GM12878 (cell line): ENCODE measurements at regions not wholly inside any gene's neighbourhood (a gene's known extent, or its start where the extent isn't known, plus 50 kb on each side); places are given as distances from the start of the nearest gene placed in this dataset.
A peak's percentile ranks its signal among the peaks of the same experiment; 100 is the strongest.
"Not testable (repeated sequence)": the region's sequence is repeated elsewhere in the genome, so short reads cannot be mapped to it uniquely, and the experiment has no call there.

Experiments used
- ATAC-seq: fragments of 200-7000 bp; cut with Tn5 transposase; 3 replicates; pipeline ENCODE4 v1.9.1; 2020; ENCODE audit warnings: mild to moderate bottlenecking, moderate library complexity
- BruUV-seq: library from RNA; stranded (reverse); fragments of 400-500 nt; replicated peaks from 2 replicates; lab custom pipeline; 2021; lab: Mats Ljungman, UMichigan
- CTCF ChIA-PET: fragments of 300-600 bp; sonication (Branson Sonifier 250); formaldehyde crosslinking; extraction: SDS; loops from one replicate; lab custom pipeline; 2021; ENCODE audit warnings: inconsistent platforms; lab: Yijun Ruan, JAX
- POLR2A ChIA-PET: fragments of 350-600 bp; formaldehyde crosslinking; extraction: SDS; loops from one replicate; lab custom pipeline; 2021; ENCODE audit warnings: inconsistent platforms; lab: Charles Lee
- RAD21 ChIA-PET: fragments of 300-600 bp; sonication (Branson Sonifier 250); formaldehyde crosslinking; loops from one replicate; lab custom pipeline; 2023; ENCODE audit warnings: antibody characterized with exemption; ENCODE audit not compliant: unreplicated experiment; lab: Charles Lee
- SMC1A ChIA-PET: fragments of 300-600 bp; sonication (Branson Sonifier 250); formaldehyde crosslinking; loops from one replicate; lab custom pipeline; 2023; ENCODE audit not compliant: unreplicated experiment, uncharacterized antibody; lab: Charles Lee
- DNase-seq: peaks from one replicate; pipeline ENCODE4 v3.0.0-alpha.2; 2011; ENCODE audit warnings: low read depth, low spot score
- FAIRE-seq: peaks from 3 replicates; lab custom pipeline; 2011; peaks lifted over from hg19 to GRCh38; lab: Jason Lieb, UNC
- H2AFZ ChIP-seq: 2 replicates; pipeline ENCODE4 v1.6.0; 2011; ENCODE audit warnings: low read depth, low read length, control low read depth; ENCODE audit not compliant: control insufficient read depth
- H3K27ac ChIP-seq: 2 replicates; pipeline ENCODE4 v1.5.1; 2011; ENCODE audit warnings: control low read depth; ENCODE audit not compliant: control insufficient read depth, insufficient read depth
- H3K27me3 ChIP-seq, 2 experiments: replicated peaks in 1 of 2; 2 replicates each; pipeline versions ENCODE4 v1.6.0 to v1.6.1; 2011; ENCODE audit warnings: low read length in 1 of 2; ENCODE audit not compliant: control insufficient read depth in 2 of 2, insufficient read depth in 2 of 2
- H3K36me3 ChIP-seq, 2 experiments: 2 replicates each; pipeline ENCODE4 v1.5.1; 2011; ENCODE audit warnings: low read length in 1 of 2; ENCODE audit not compliant: control insufficient read depth in 2 of 2, insufficient read depth in 2 of 2
- H3K4me1 ChIP-seq: 2 replicates; pipeline ENCODE4 v1.6.1; 2011; ENCODE audit warnings: mild to moderate bottlenecking, low read length, moderate library complexity, mixed read lengths; ENCODE audit not compliant: control insufficient read depth, insufficient read depth
- H3K4me2 ChIP-seq: 2 replicates; pipeline ENCODE4 v1.6.0; 2011; ENCODE audit warnings: control low read depth; ENCODE audit not compliant: control insufficient read depth, insufficient read depth
- H3K4me3 ChIP-seq: fragments of 200-600 bp; sonication (generic); 2 replicates; pipeline ENCODE4 v1.5.1; 2016
- H3K79me2 ChIP-seq: 2 replicates; pipeline ENCODE4 v1.6.0; 2011; ENCODE audit warnings: low read length; ENCODE audit not compliant: control insufficient read depth, insufficient read depth
- H3K9ac ChIP-seq: 2 replicates; pipeline ENCODE4 v1.8.0; 2011; ENCODE audit warnings: low read length, control low read depth, mixed read lengths; ENCODE audit not compliant: control insufficient read depth, insufficient read depth
- H3K9me3 ChIP-seq: replicated peaks from 3 replicates; pipeline ENCODE4 v1.5.1; 2011; ENCODE audit warnings: mild to moderate bottlenecking, low read length; ENCODE audit not compliant: control insufficient read depth, insufficient read depth
- H4K20me1 ChIP-seq: 2 replicates; pipeline ENCODE4 v1.6.0; 2011; ENCODE audit not compliant: control insufficient read depth, insufficient read depth
- CEBPB ChIP-seq, 2 experiments: fragments of 150-350 bp in 1 of 2; IDR thresholded peaks; 2 replicates each; pipeline ENCODE4 v1.6.1; 2012 to 2014; ENCODE audit warnings: low read depth in 2 of 2, low read length in 2 of 2, borderline replicate concordance in 1 of 2, inconsistent platforms in 1 of 2
- CTCF ChIP-seq, 3 experiments: IDR thresholded peaks in 2 of 3; conservative IDR thresholded peaks in 1 of 3; 2 replicates each; pipeline ENCODE4 v1.5.1; 2011; ENCODE audit warnings: low read depth in 3 of 3, low read length in 3 of 3, mild to moderate bottlenecking in 3 of 3, control low read depth in 2 of 3, moderate library complexity in 2 of 3, inconsistent platforms in 1 of 3, mixed read lengths in 1 of 3; ENCODE audit not compliant: control insufficient read depth in 2 of 3, insufficient read depth in 1 of 3; ENCODE audit errors: extremely low read depth in 1 of 3
- EED ChIP-seq: sonication (generic); IDR thresholded peaks from 2 replicates; pipeline ENCODE4 v1.6.1; 2016; ENCODE audit warnings: antibody characterized with exemption, low read depth
- IKZF2 ChIP-seq, 2 experiments: fragments of 450-650 bp; IDR thresholded peaks; 2 replicates each; pipeline ENCODE4 v1.6.1; 2017; ENCODE audit warnings: mild to moderate bottlenecking in 2 of 2, moderate library complexity in 2 of 2
- NR2F1 ChIP-seq: fragments of 450-650 bp; conservative IDR thresholded peaks from 2 replicates; pipeline ENCODE4 v1.6.1; 2017; ENCODE audit warnings: mild to moderate bottlenecking
- RAD21 ChIP-seq: IDR thresholded peaks from 2 replicates; pipeline ENCODE4 v1.6.1; 2011; ENCODE audit warnings: mild to moderate bottlenecking, low read depth, low read length, moderate library complexity; ENCODE audit not compliant: insufficient read depth
- SMC3 ChIP-seq: IDR thresholded peaks from 2 replicates; pipeline ENCODE4 v1.6.1; 2011; ENCODE audit warnings: low read length, improper control_type of control experiment, borderline replicate concordance
- SPI1 ChIP-seq: IDR thresholded peaks from 2 replicates; pipeline ENCODE4 v1.6.1; 2011; ENCODE audit warnings: low read depth, mild to moderate bottlenecking, low read length, moderate library complexity, borderline replicate concordance; ENCODE audit not compliant: insufficient read depth
- ZBED1 ChIP-seq: IDR thresholded peaks from 2 replicates; pipeline ENCODE4 v1.6.1; 2016; ENCODE audit warnings: borderline replicate concordance
- WGBS: methylation state at CpG from one replicate; pipeline ENCODE4 v1.1.6; 2016; ENCODE audit warnings: low lambda C conversion rate; ENCODE audit not compliant: insufficient replicate concordance, insufficient coverage; ENCODE audit errors: missing lambda C conversion rate; 5-methylcytosine and 5-hydroxymethylcytosine counted together
- in situ Hi-C: fragments of 300-500 bp; cut with MboI; formaldehyde crosslinking; loops from 9 replicates; pipeline ENCODE4 v1.14.3; 2018; ENCODE audit warnings: mixed read lengths
- intact Hi-C: fragments of 100-400 bp; cut with micrococcal nuclease; formaldehyde crosslinking; loops from one replicate; pipeline ENCODE4 v1.14.2; 2022; ENCODE audit not compliant: unreplicated experiment
- TF ChIP-seq, protein P1 (sequence below): fragments of 450-650 bp; IDR thresholded peaks from 2 replicates; pipeline ENCODE4 v1.6.1; 2016; ENCODE audit warnings: mild to moderate bottlenecking

GRCh38 chr19:41516292-41517171, 59.4 kb upstream of the CEACAM21 start:
- H3K9me3 ChIP-seq, DNase-seq, H2AFZ ChIP-seq, RAD21 ChIA-PET, intact Hi-C loops, H3K79me2 ChIP-seq, H4K20me1 ChIP-seq, H3K27ac ChIP-seq, in situ Hi-C loops, POLR2A ChIA-PET, BruUV-seq, H3K9ac ChIP-seq, SMC1A ChIA-PET, H3K36me3 ChIP-seq, H3K27me3 ChIP-seq: not testable (repeated sequence)
- FAIRE-seq (peak; percentile 62), ATAC-seq (peak; percentile 40)
- peak overlapping the region; percentile 63 for H3K4me2 ChIP-seq
- TF ChIP-seq, protein P1, sequence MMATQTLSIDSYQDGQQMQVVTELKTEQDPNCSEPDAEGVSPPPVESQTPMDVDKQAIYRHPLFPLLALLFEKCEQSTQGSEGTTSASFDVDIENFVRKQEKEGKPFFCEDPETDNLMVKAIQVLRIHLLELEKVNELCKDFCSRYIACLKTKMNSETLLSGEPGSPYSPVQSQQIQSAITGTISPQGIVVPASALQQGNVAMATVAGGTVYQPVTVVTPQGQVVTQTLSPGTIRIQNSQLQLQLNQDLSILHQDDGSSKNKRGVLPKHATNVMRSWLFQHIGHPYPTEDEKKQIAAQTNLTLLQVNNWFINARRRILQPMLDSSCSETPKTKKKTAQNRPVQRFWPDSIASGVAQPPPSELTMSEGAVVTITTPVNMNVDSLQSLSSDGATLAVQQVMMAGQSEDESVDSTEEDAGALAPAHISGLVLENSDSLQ: 0 out of 2 replicates have a peak, but pooled peaks have one; percentile 39
- peak; percentile 43; the same call in 1 of the 2 replicates for TF ChIP-seq SMC3
- TF ChIP-seq IKZF2 (IDR thresholded peaks at IDR 0.05): peak in 1 of 2 experiments; percentile 24; a peak in 2 of 4 replicates
- peak; percentile 26; the same call in 1 of the 2 replicates for TF ChIP-seq ZBED1
- TF ChIP-seq NR2F1: 0 out of 2 replicates have a peak, but pooled peaks have one; percentile 12
- TF ChIP-seq CEBPB (IDR thresholded peaks at IDR 0.05; ENCODE audit: borderline replicate concordance in 1 of 2, low read depth in 2 of 2, low read length in 2 of 2): peak in 1 of 2 experiments; percentile 35; a peak in 1 of 4 replicates
- peak; percentile 62 for TF ChIP-seq SPI1
- TF ChIP-seq EED: peak; percentile 45; the same call in 1 of the 2 replicates
- TF ChIP-seq RAD21: peak; percentile 58
- TF ChIP-seq CTCF (IDR thresholded peaks at IDR 0.05 in 2 of 3, conservative IDR thresholded peaks at IDR 0.05 in 1 of 3; ENCODE audit: control insufficient read depth in 2 of 3, extremely low read depth in 1 of 3, insufficient read depth in 1 of 3, low read depth in 3 of 3, low read length in 3 of 3): peak in 2 of 3 experiments; percentile 17 to 25; a peak in 3 of 6 replicates
- CTCF ChIA-PET: interaction anchor here (0.6 kb wide), 1 partner anchor 54 kb away, joined by 3 read pairs; no protein-coding TSS in a partner anchor
- peaks cover 14% of the 10 kb centered on the region for H3K4me1 ChIP-seq
- WGBS: 9% methylated on average over 19 of the region's 19 CpGs
- H3K4me3 ChIP-seq: peak overlapping the region; percentile 9; the same call in 1 of the 2 replicates
